ENCODE measurements at regions not wholly inside any gene's neighbourhood (a gene's known extent, or its start where the extent isn't known, plus 50 kb on each side); places are given as distances from the start of the nearest gene placed in this dataset.
"Not testable (repeated sequence)": the region's sequence is repeated elsewhere in the genome, so short reads cannot be mapped to it uniquely, and the experiment has no call there.

GRCh38 chr6:132109752-132110151 lies 158.6 kb upstream of the CCN2 start:
- POLR2A ChIA-PET, CTCF ChIA-PET: not testable (repeated sequence)

- ChIA-PET CTCF (no interaction called here), POLR2A (no interaction called here)
These were observed 156.7 kb upstream of the CCN2 start for GRCh38 chr6:132107896-132108295.

GRCh38 chr6:132101535-132101934 lies 150.4 kb upstream of the CCN2 start:
- ChIA-PET POLR2A (no interaction called here), CTCF (no interaction called here)

GRCh38 chr6:132100388-132100990 lies 149.3 kb upstream of the CCN2 start:
- ChIA-PET POLR2A (no interaction called here), CTCF (no interaction called here)

GRCh38 chr6:132096996-132097395 lies 145.8 kb upstream of the CCN2 start:
- ChIA-PET POLR2A (no interaction called here), CTCF (no interaction called here)

- CTCF ChIA-PET: no interaction called here
- POLR2A ChIA-PET: no interaction called here
These were observed 145.1 kb upstream of the CCN2 start for GRCh38 chr6:132096245-132096644.

- ChIA-PET POLR2A (no interaction called here), CTCF (no interaction called here)
These were observed 138.0 kb upstream of the CCN2 start for GRCh38 chr6:132089173-132089572.

- POLR2A ChIA-PET: no interaction called here
These were observed 137.0 kb upstream of the CCN2 start for GRCh38 chr6:132088150-132088549.

GRCh38 chr6:132087391-132087790 lies 136.2 kb upstream of the CCN2 start:
- CTCF ChIA-PET: no interaction called here
- POLR2A ChIA-PET: no interaction called here

More at GRCh38 chr6:132088150-132088549, 137.0 kb upstream of the CCN2 start:
- CTCF ChIA-PET: no interaction called here

GRCh38 chr6:132085731-132086130 lies 134.6 kb upstream of the CCN2 start:
- CTCF ChIA-PET: no interaction called here
- POLR2A ChIA-PET: interaction anchor here (0.8 kb wide), 1 partner anchor 237 kb away, joined by 3 read pairs; no protein-coding TSS in a partner anchor

- CTCF ChIA-PET: no interaction called here
These were observed 133.8 kb upstream of the CCN2 start for GRCh38 chr6:132084811-132085509.

GRCh38 chr6:132082421-132082820 lies 131.2 kb upstream of the CCN2 start:
- ChIA-PET CTCF (no interaction called here), POLR2A (no interaction called here)

More at GRCh38 chr6:132084811-132085509, 133.8 kb upstream of the CCN2 start:
- POLR2A ChIA-PET: interaction anchor here (0.8 kb wide), 1 partner anchor 236 kb away, joined by 3 read pairs; no protein-coding TSS in a partner anchor

- ChIA-PET POLR2A (no interaction called here), CTCF (no interaction called here)
These were observed 130.2 kb upstream of the CCN2 start for GRCh38 chr6:132081338-132081737.

GRCh38 chr6:132079286-132079685 lies 128.1 kb upstream of the CCN2 start:
- ChIA-PET CTCF (no interaction called here), POLR2A (no interaction called here)

- ChIA-PET CTCF (no interaction called here), POLR2A (no interaction called here)
These were observed 125.3 kb upstream of the CCN2 start for GRCh38 chr6:132076452-132076851.

GRCh38 chr6:132072831-132073230 lies 121.7 kb upstream of the CCN2 start:
- CTCF ChIA-PET: no interaction called here
- POLR2A ChIA-PET: no interaction called here

- ChIA-PET CTCF (no interaction called here), POLR2A (no interaction called here)
These were observed 121.1 kb upstream of the CCN2 start for GRCh38 chr6:132072271-132072670.

GRCh38 chr6:132070356-132070755 lies 119.2 kb upstream of the CCN2 start:
- ChIA-PET CTCF (no interaction called here), POLR2A (no interaction called here)

- ChIA-PET CTCF (no interaction called here), POLR2A (no interaction called here)
These were observed 117.6 kb upstream of the CCN2 start for GRCh38 chr6:132068766-132069165.

GRCh38 chr6:132067286-132067685 lies 116.1 kb upstream of the CCN2 start:
- ChIA-PET POLR2A (no interaction called here), CTCF (no interaction called here)

- CTCF ChIA-PET: no interaction called here
- POLR2A ChIA-PET: no interaction called here
These were observed 114.4 kb upstream of the CCN2 start for GRCh38 chr6:132065556-132065955.

GRCh38 chr6:132063738-132064137 lies 112.6 kb upstream of the CCN2 start:
- ChIA-PET POLR2A (no interaction called here), CTCF (no interaction called here)

Measured in activated CD8-positive, alpha-beta memory T cell treated with anti-CD3 and anti-CD28 coated beads for 36 hours (primary cell).